ENCODE measurements at regions not wholly inside any gene's neighbourhood (a gene's known extent, or its start where the extent isn't known, plus 50 kb on each side); places are given as distances from the start of the nearest gene placed in this dataset.

DNA sequence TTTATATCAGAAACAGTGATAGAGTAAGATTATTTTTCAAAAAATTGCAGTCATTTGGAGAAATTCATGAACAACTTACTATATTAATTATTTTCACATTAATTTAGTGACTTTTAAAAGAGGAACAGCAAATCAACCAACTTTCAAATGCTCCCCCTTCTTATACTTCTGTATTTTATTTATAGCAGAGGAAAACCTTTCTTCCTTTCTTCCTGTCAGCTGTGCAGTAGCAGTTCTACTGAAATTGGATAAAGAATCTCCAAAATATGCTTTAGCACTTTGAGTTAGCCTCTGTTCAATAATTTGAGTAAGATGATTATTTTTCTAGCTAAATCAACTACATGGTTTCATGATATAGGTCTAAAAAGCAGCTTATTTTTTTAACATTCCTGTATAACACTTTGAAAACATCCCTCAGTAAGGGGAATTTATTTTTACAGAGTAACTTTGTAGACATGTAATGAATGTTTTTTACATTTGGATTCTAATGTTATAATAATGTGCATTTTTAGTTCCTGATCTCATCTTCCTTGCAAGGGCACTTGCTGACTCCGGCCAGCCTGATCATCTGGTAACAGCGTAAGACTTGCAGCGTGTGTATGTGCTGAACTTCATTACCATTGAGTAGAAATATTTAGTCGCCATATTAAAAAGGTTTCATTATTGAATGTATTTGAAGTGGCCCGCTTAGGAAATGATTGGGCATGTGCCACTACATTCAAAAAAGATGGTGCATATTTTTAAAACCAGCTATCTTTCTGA, 158.3 kb upstream of the HDAC9 start:
- Mint-ChIP-seq H3K36me3 (ENCODE audit: low read depth) (peaks cover 3% of the 10 kb centered on the region), H3K4me1 (no peaks in the 10 kb centered on the region), H3K9me3 (peaks cover 8% of the 10 kb centered on the region), H3K27ac (no peak overlapping the region), H3K4me3 (no peak overlapping the region), H3K27me3 (ENCODE audit: insufficient read depth) (no peaks in the 10 kb centered on the region)
- WGBS, 2 experiments (ENCODE audit: insufficient coverage in 1 of 2, insufficient read length in 1 of 2): 95 to 100% methylated on average over 2 to 5 of the region's 5 CpGs
- no peak overlapping the region for H3K9ac ChIP-seq (ENCODE audit: extremely low read depth, low read length, poor library complexity, severe bottlenecking)
- H3K27me3 ChIP-seq (ENCODE audit: control insufficient read depth, insufficient read depth, low read length, poor library complexity, severe bottlenecking): no peaks in the 10 kb centered on the region
- no peak overlapping the region for H3K4me3 ChIP-seq (ENCODE audit: low read length)
- peaks cover 6% of the 10 kb centered on the region for H3K9me3 ChIP-seq (ENCODE audit: control insufficient read depth, low read length)
- H3K27ac ChIP-seq (ENCODE audit: low read depth, low read length): no peak overlapping the region
- no peaks in the 10 kb centered on the region for H3K4me1 ChIP-seq (ENCODE audit: control insufficient read depth, insufficient read depth, low read length)
- no peaks in the 10 kb centered on the region for H3K36me3 ChIP-seq (ENCODE audit: control insufficient read depth, insufficient read depth, low read length)
- TF ChIP-seq, protein P1, sequence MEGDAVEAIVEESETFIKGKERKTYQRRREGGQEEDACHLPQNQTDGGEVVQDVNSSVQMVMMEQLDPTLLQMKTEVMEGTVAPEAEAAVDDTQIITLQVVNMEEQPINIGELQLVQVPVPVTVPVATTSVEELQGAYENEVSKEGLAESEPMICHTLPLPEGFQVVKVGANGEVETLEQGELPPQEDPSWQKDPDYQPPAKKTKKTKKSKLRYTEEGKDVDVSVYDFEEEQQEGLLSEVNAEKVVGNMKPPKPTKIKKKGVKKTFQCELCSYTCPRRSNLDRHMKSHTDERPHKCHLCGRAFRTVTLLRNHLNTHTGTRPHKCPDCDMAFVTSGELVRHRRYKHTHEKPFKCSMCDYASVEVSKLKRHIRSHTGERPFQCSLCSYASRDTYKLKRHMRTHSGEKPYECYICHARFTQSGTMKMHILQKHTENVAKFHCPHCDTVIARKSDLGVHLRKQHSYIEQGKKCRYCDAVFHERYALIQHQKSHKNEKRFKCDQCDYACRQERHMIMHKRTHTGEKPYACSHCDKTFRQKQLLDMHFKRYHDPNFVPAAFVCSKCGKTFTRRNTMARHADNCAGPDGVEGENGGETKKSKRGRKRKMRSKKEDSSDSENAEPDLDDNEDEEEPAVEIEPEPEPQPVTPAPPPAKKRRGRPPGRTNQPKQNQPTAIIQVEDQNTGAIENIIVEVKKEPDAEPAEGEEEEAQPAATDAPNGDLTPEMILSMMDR (conservative IDR thresholded peaks at IDR 0.05): no peak
- no peak for DNase-seq

DNA sequence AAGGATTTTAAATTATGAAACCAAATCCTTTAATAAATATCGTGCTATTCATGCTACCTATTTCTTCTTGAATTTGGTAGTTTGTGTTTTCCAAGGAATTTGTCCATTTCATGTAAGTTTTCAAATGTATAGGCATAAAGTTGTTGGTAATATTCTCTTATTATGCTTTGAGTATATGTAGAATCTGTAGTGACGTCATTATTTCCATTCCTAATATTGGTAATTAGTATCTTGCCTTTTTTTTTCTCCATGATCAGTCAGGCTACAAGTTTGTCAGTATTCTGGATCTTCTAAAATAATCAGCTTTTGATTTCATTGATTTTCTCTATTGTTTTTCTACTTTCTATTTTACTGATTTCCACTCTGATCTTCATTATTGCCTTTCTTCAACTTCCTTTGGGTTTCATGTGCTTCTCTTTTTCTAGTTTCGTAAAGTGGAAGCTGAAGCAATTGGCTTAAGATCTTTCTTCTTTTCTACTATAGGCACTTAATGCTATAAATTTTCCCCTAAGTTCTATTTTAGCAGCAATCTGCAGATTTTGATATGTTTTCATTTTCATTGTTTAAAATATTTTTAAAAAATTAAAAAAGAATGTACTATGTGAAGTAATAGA, 156.5 kb upstream of the HDAC9 start:
- Histone ChIP-seq H3K4me1 (ENCODE audit: control insufficient read depth, insufficient read depth, low read length) (no peaks in the 10 kb centered on the region), H3K4me3 (ENCODE audit: low read length) (no peak overlapping the region), H3K27ac (ENCODE audit: low read depth, low read length) (no peak overlapping the region), H3K27me3 (ENCODE audit: control insufficient read depth, insufficient read depth, low read length, poor library complexity, severe bottlenecking) (no peaks in the 10 kb centered on the region), H3K36me3 (ENCODE audit: control insufficient read depth, insufficient read depth, low read length) (no peaks in the 10 kb centered on the region), H3K9ac (ENCODE audit: extremely low read depth, low read length, poor library complexity, severe bottlenecking) (no peak overlapping the region), H3K9me3 (ENCODE audit: control insufficient read depth, low read length) (peaks cover 6% of the 10 kb centered on the region)
- Mint-ChIP-seq H3K36me3 (ENCODE audit: low read depth) (peaks cover 3% of the 10 kb centered on the region), H3K27me3 (ENCODE audit: insufficient read depth) (no peaks in the 10 kb centered on the region), H3K4me3 (no peak overlapping the region), H3K27ac (no peak overlapping the region), H3K9me3 (peaks cover 8% of the 10 kb centered on the region), H3K4me1 (no peaks in the 10 kb centered on the region)
- WGBS, 2 experiments (ENCODE audit: insufficient coverage in 1 of 2, insufficient read length in 1 of 2): 90 to 100% methylated on average over 1 to 3 of the region's 3 CpGs
- TF ChIP-seq, protein P1 (conservative IDR thresholded peaks at IDR 0.05): no peak
- DNase-seq: no peak

DNA sequence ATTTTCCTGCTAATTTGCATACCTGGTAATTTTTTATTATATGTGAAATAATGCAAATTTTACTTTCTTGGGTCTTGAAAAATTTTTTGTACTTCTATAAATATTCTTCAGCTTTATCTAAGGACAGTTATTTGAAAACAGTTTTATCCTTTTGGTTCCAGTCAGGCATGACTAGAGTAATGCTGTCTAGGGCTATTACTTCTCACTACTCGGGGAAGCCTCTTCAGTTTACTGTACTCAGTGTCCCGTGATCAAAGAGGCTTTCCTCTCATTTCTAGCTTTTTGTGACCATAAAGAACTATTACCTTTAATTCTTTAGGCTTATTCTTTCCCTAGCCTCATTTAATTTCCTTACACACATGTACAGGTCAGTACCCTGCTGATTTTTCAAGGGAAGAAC, 153.8 kb upstream of the HDAC9 start:
- Histone ChIP-seq H3K4me3 (ENCODE audit: low read length) (no peak overlapping the region), H3K27ac (ENCODE audit: low read depth, low read length) (no peak overlapping the region), H3K9ac (ENCODE audit: extremely low read depth, low read length, poor library complexity, severe bottlenecking) (no peak overlapping the region), H3K9me3 (ENCODE audit: control insufficient read depth, low read length) (peaks cover 6% of the 10 kb centered on the region), H3K27me3 (ENCODE audit: control insufficient read depth, insufficient read depth, low read length, poor library complexity, severe bottlenecking) (no peaks in the 10 kb centered on the region), H3K36me3 (ENCODE audit: control insufficient read depth, insufficient read depth, low read length) (no peaks in the 10 kb centered on the region), H3K4me1 (ENCODE audit: control insufficient read depth, insufficient read depth, low read length) (no peaks in the 10 kb centered on the region)
- Mint-ChIP-seq H3K36me3 (ENCODE audit: low read depth) (peaks cover 3% of the 10 kb centered on the region), H3K4me1 (peaks cover 2% of the 10 kb centered on the region), H3K27me3 (ENCODE audit: insufficient read depth) (no peaks in the 10 kb centered on the region), H3K4me3 (no peak overlapping the region), H3K27ac (no peak overlapping the region), H3K9me3 (peaks cover 8% of the 10 kb centered on the region)
- TF ChIP-seq, protein P1 (conservative IDR thresholded peaks at IDR 0.05): no peak
- DNase-seq: no peak
- WGBS, 2 experiments (ENCODE audit: insufficient coverage in 1 of 2, insufficient read length in 1 of 2): 90 to 96% methylated on average over 2 of the region's 2 CpGs

All from endodermal cell (in vitro differentiated cells).